Upper lobe of left lung (tissue), 6 donors: ENCODE measurements at regions not wholly inside any gene's neighbourhood (a gene's known extent, or its start where the extent isn't known, plus 50 kb on each side); places are given as distances from the start of the nearest gene placed in this dataset.
"Not testable (repeated sequence)": the region's sequence is repeated elsewhere in the genome, so short reads cannot be mapped to it uniquely, and the experiment has no call there.

Source experiments
- ATAC-seq, 2 donors: fragments of 200-7000 bp; cut with Tn5 transposase; one replicate each; pipeline ENCODE4 v1.9.1; 2022; ENCODE audit warnings: mild to moderate bottlenecking in 2 of 2, moderate library complexity in 2 of 2; ENCODE audit not compliant: low FRiP score in 2 of 2
- DNase-seq, 2 donors: peaks; one replicate each; pipeline ENCODE4 v3.0.0-alpha.2; 2019 to 2020
- H3K27ac ChIP-seq, 4 donors: fragments of 200-600 bp; sonication (generic); one replicate each; pipeline ENCODE4 v1.5.1; 2016 to 2019
- H3K27me3 ChIP-seq, 4 donors: fragments of 200-600 bp; sonication (generic); one replicate each; pipeline ENCODE4 v1.5.1; 2017 to 2019
- H3K36me3 ChIP-seq, 4 donors: fragments of 200-600 bp; sonication (generic); one replicate each; pipeline ENCODE4 v1.5.1; 2016 to 2019
- H3K4me1 ChIP-seq, 4 donors: fragments of 200-600 bp; sonication (generic); one replicate each; pipeline ENCODE4 v1.5.1; 2018 to 2019
- H3K4me3 ChIP-seq, 4 donors: fragments of 200-600 bp; sonication (generic); one replicate each; pipeline ENCODE4 v1.5.1; 2017 to 2019; ENCODE audit warnings: mild to moderate bottlenecking in 2 of 4, moderate library complexity in 1 of 4
- H3K9me3 ChIP-seq, 4 donors: fragments of 200-600 bp; sonication (generic); one replicate each; pipeline ENCODE4 v1.5.1; 2018 to 2019
- whole genome bisulfite sequencing, 2 donors: methylation state at CpG; one replicate each; pipeline ENCODE4 v1.1.5; 2017 to 2018; 5-methylcytosine and 5-hydroxymethylcytosine counted together
- donor health status: DM: no; HTN: no; CAD: no; lungs with moderate emphysema.
- donor health status: DM: no; HTN: yes; CAD: no; lungs with severe emphysema.

- WGBS, 2 donors: 60 to 70% methylated on average over 18 of the region's 18 CpGs
- not testable (repeated sequence) for H3K27ac ChIP-seq, H3K4me1 ChIP-seq, ATAC-seq, H3K27me3 ChIP-seq, H3K36me3 ChIP-seq, H3K4me3 ChIP-seq, DNase-seq
- H3K9me3 ChIP-seq: peaks cover 0 to 23% (median 3%) of the 10 kb centered on the region in 4 donors
Observed at GRCh38 chr9:65386191-65386590, 101.2 kb upstream of the FOXD4L5 start.

GRCh38 chr9:65385655-65386024 is 100.6 kb upstream of the FOXD4L5 start:
- H3K27me3 ChIP-seq, H3K4me3 ChIP-seq, DNase-seq, H3K36me3 ChIP-seq, ATAC-seq, H3K27ac ChIP-seq, H3K4me1 ChIP-seq: not testable (repeated sequence)
- peaks cover 0 to 23% (median 3%) of the 10 kb centered on the region in 4 donors for H3K9me3 ChIP-seq
- WGBS, 2 donors: 60 to 74% methylated on average over 12 to 22 of the region's 22 CpGs

GRCh38 chr9:65384759-65385654 is 100.0 kb upstream of the FOXD4L5 start:
- not testable (repeated sequence) for H3K4me3 ChIP-seq, H3K36me3 ChIP-seq, ATAC-seq, H3K27ac ChIP-seq, DNase-seq, H3K27me3 ChIP-seq, H3K4me1 ChIP-seq
- peaks cover 0 to 23% (median 3%) of the 10 kb centered on the region in 4 donors for H3K9me3 ChIP-seq
- 50 to 73% methylated on average over 34 to 51 of the region's 61 CpGs for WGBS, 2 donors

GRCh38 chr9:65384066-65384465 is 99.1 kb upstream of the FOXD4L5 start:
- WGBS, 2 donors: 77 to 82% methylated on average over 5 to 11 of the region's 11 CpGs
- not testable (repeated sequence) for ATAC-seq, H3K36me3 ChIP-seq, H3K27ac ChIP-seq, H3K4me3 ChIP-seq, H3K27me3 ChIP-seq, H3K4me1 ChIP-seq, DNase-seq
- H3K9me3 ChIP-seq: peaks cover 0 to 23% (median 3%) of the 10 kb centered on the region in 4 donors

GRCh38 chr9:65383646-65384045 is 98.6 kb upstream of the FOXD4L5 start:
- not testable (repeated sequence) for H3K4me1 ChIP-seq, DNase-seq, H3K27me3 ChIP-seq, H3K27ac ChIP-seq, ATAC-seq, H3K4me3 ChIP-seq, H3K36me3 ChIP-seq
- WGBS, 2 donors: 72 to 86% methylated on average over 20 of the region's 20 CpGs
- H3K9me3 ChIP-seq: peaks cover 0 to 23% (median 3%) of the 10 kb centered on the region in 4 donors

- H3K36me3 ChIP-seq, H3K27ac ChIP-seq, ATAC-seq, DNase-seq, H3K4me3 ChIP-seq, H3K4me1 ChIP-seq, H3K27me3 ChIP-seq: not testable (repeated sequence)
- peaks cover 0 to 23% (median 3%) of the 10 kb centered on the region in 4 donors for H3K9me3 ChIP-seq
- 40 to 59% methylated on average over 18 to 37 of the region's 38 CpGs for WGBS, 2 donors
Observed at GRCh38 chr9:65382701-65383318, 97.8 kb upstream of the FOXD4L5 start.
